ENCODE measurements at regions not wholly inside any gene's neighbourhood (a gene's known extent, or its start where the extent isn't known, plus 50 kb on each side); places are given as distances from the start of the nearest gene placed in this dataset.

GRCh38 chr20:50439539-50440453 is 70.4 kb upstream of the PTPN1 start:
- Mint-ChIP-seq H3K36me3 (ENCODE audit: unreplicated experiment) (no peaks in the 10 kb centered on the region), H3K4me1 (ENCODE audit: unreplicated experiment) (peaks cover 25% of the 10 kb centered on the region), H3K27me3 (ENCODE audit: unreplicated experiment) (no peaks in the 10 kb centered on the region), H3K4me3 (ENCODE audit: unreplicated experiment) (no peak overlapping the region), H3K27ac (ENCODE audit: unreplicated experiment) (no peak overlapping the region), H3K9me3 (ENCODE audit: unreplicated experiment) (no peaks in the 10 kb centered on the region)
- no peak for TF ChIP-seq CTCF (IDR thresholded peaks at IDR 0.05)
- DNase-seq (ENCODE audit: extremely low spot score, unreplicated experiment): no peak

GRCh38 chr20:50442512-50442911 is 67.7 kb upstream of the PTPN1 start:
- H3K4me3 Mint-ChIP-seq (ENCODE audit: unreplicated experiment): no peak overlapping the region

GRCh38 chr20:50445354-50446151 is 64.6 kb upstream of the PTPN1 start:
- Mint-ChIP-seq H3K27me3 (ENCODE audit: unreplicated experiment) (no peaks in the 10 kb centered on the region), H3K4me3 (ENCODE audit: unreplicated experiment) (no peak overlapping the region), H3K36me3 (ENCODE audit: unreplicated experiment) (no peaks in the 10 kb centered on the region), H3K9me3 (ENCODE audit: unreplicated experiment) (no peaks in the 10 kb centered on the region), H3K27ac (ENCODE audit: unreplicated experiment) (no peak overlapping the region), H3K4me1 (ENCODE audit: unreplicated experiment) (peaks cover 26% of the 10 kb centered on the region)
- TF ChIP-seq CTCF (IDR thresholded peaks at IDR 0.05): no peak
- DNase-seq (ENCODE audit: extremely low spot score, unreplicated experiment): no peak

More at GRCh38 chr20:50442512-50442911, 67.7 kb upstream of the PTPN1 start:
- DNase-seq (ENCODE audit: extremely low spot score, unreplicated experiment): no peak
- Mint-ChIP-seq H3K9me3 (ENCODE audit: unreplicated experiment) (no peaks in the 10 kb centered on the region), H3K4me1 (ENCODE audit: unreplicated experiment) (peaks cover 21% of the 10 kb centered on the region), H3K36me3 (ENCODE audit: unreplicated experiment) (no peaks in the 10 kb centered on the region), H3K27ac (ENCODE audit: unreplicated experiment) (no peak overlapping the region), H3K27me3 (ENCODE audit: unreplicated experiment) (no peaks in the 10 kb centered on the region)
- no peak for TF ChIP-seq CTCF (IDR thresholded peaks at IDR 0.05)

- Mint-ChIP-seq H3K27ac (ENCODE audit: unreplicated experiment) (no peak overlapping the region), H3K4me3 (ENCODE audit: unreplicated experiment) (no peak overlapping the region), H3K9me3 (ENCODE audit: unreplicated experiment) (no peaks in the 10 kb centered on the region), H3K36me3 (ENCODE audit: unreplicated experiment) (no peaks in the 10 kb centered on the region), H3K27me3 (ENCODE audit: unreplicated experiment) (no peaks in the 10 kb centered on the region), H3K4me1 (ENCODE audit: unreplicated experiment) (peaks cover 26% of the 10 kb centered on the region)
- TF ChIP-seq CTCF (IDR thresholded peaks at IDR 0.05): no peak
- DNase-seq (ENCODE audit: extremely low spot score, unreplicated experiment): no peak
These were observed 63.7 kb upstream of the PTPN1 start for GRCh38 chr20:50446351-50447101.
